Hippocampal formation (tissue), 2 donors: ENCODE measurements at regions not wholly inside any gene's neighbourhood (a gene's known extent, or its start where the extent isn't known, plus 50 kb on each side); places are given as distances from the start of the nearest gene placed in this dataset.

Source experiments
- DNase-seq, 2 donors: peaks; one replicate each; lab custom pipeline; 2025; lab: John Stamatoyannopoulos, UW

DNA sequence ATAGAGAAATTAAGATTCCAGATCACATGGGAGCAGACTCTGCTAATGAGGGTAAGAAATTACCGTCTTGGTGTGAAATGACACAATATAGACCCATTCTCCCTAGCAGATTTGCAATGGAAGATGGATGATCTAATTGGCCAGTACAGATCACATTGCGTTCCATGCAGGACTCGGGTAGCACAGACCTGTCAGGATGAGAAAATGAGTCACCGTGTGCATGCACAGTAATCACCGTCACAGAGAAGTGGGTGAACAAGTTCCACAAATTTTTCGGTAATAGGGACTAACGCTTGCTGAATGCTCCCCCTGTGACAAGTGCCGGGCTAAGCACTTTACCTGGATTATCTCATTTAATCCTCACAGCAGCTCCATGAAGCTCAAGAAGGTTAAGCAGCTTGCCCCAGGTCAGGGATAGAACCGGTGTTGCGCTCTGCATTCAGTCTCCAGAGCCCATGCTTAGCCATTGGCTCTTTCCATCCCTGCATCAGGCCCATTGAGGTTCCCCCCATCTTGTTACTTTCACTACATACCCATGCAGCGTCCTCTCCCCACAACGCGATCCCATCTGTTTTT, 375.6 kb downstream of the FBXW7 start:
- no peak for DNase-seq

GRCh38 chr4:152159773-152160172, 376.1 kb downstream of the FBXW7 start:
- DNase-seq = no peak

- no peak for DNase-seq
These were observed 377.7 kb downstream of the FBXW7 start for GRCh38 chr4:152158225-152158624.

GRCh38 chr4:152157629-152158028, 378.3 kb downstream of the FBXW7 start:
- no peak for DNase-seq

DNA sequence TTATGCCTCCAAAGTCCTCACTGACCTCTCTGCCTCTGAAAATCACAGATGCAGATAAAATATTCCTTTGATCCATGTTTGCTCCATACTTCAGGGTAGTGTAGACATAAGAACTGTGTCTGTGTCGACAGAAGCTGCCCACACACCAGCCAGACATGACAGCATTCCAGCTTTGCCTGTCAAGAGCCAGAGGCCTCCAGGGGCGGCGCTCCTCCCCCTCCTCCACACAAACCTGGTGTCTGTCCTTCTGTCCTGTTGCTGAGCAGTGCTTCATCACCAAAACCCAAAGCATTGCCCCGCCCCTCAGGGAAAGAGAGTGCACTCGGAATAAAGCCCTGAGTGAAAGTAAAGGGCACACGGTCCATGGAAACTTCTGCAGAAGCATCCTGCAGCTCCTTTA, 379.4 kb downstream of the FBXW7 start:
- DNase-seq = no peak

DNA sequence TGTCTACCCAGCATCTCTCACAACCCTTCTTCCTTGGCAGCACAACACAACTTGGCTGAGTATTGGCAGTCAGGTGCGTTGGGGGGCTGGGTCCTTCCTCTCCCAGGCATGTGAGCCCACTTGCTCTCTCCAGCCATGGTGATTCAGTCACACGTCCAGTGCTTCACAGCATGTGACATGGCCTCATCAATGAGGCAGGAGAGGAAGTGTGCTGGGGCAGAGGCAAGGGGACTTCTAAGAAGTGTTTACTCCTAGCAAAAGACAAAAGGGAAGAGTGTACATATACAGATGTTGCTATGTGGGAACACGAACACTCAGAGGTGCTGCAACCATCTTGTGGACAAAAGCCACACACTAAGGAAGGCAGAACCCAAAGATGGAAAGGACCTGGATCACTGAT, 380.8 kb downstream of the FBXW7 start:
- no peak for DNase-seq

GRCh38 chr4:152154433-152154832, 381.5 kb downstream of the FBXW7 start:
- no peak for DNase-seq

GRCh38 chr4:152153476-152154270, 382.2 kb downstream of the FBXW7 start:
- DNase-seq = no peak

DNA sequence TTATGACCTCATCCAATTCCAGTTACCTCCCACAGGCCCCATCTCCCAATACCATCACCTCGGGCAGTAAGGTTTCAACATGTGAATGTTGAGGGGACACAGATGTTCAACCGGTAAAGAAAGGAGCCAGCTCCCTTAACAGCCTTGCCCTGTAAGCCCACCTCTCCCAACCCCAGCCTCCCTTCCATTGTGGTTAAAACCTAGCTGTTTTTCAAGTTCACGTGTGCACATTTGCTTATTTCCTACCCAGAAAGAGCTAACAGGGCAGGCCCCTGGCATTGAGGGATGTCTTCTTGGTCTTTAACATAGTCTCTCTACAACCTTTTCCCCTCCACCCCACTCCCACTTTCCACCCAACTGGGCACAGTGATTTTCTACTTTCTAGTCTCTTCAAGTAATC, 385.7 kb downstream of the FBXW7 start:
- no peak for DNase-seq

DNA sequence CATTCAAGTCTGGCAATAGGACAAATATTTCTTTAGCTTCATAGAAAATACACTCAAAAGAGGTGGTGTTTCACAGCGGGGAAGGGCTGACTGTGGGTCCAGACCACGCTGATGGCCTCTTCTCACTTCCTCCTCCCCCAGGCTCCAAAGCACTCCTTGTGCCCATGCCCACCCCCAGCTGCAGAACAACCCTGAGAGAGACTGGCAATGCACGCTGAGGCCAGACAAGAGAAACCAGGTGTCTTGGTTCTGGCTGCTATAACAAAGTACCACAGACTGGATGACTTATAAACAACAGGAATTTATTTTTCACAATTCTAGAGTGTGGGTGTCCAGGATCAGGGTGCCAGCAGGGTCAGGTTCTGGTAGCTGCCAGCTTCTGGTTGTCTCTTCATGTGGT, 386.1 kb downstream of the FBXW7 start:
- no peak for DNase-seq

GRCh38 chr4:152148057-152148456, 387.2 kb upstream of the GATB start:
- DNase-seq = no peak

GRCh38 chr4:152146244-152146643, 385.4 kb upstream of the GATB start:
- DNase-seq = no peak

GRCh38 chr4:152143806-152144205, 383.0 kb upstream of the GATB start:
- no peak for DNase-seq

DNA sequence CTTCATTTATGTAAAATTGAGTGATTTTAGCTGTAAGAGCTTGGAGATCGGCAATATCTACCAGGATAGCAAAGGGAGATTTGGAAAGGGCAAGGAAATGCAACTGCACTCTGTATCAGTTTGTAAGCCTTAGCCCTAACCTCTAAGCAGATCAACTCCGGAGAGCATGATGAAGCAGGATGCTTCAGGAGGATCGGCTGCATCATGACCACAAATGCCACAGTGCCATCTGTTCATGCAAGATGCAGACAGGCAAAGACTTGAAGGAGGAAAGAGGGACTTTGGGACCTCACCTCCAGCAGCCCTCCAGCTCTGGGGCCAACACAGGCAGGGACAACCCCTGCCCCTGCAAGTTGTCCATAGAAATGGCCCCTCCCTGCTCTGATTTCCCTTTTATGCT, 377.6 kb upstream of the GATB start:
- DNase-seq = no peak

- DNase-seq = no peak
These were observed 372.0 kb upstream of the GATB start for GRCh38 chr4:152132776-152133175.

DNA sequence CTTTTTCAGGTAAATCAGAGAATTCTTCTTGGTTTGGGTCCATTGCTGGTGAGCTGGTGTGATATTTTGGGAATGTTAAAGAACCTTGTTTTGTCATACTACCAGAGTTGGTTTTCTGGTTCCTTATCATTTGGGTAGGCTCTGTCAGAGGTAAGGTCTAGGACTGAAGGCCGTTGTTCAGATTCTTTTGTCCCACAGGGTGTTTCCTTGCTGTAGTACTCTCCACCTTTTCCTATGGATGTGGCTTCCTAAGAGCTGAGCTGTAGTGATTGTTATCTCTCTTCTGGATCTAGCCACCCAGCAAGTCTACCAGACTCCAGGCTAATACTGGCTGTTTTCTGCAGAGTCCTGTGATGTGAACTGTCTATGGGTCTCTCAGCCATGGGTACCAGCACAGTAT, 367.5 kb upstream of the GATB start:
- DNase-seq = no peak

- DNase-seq = no peak
These were observed 365.4 kb upstream of the GATB start for GRCh38 chr4:152126238-152126637.

GRCh38 chr4:152118819-152119553, 358.2 kb upstream of the GATB start:
- no peak for DNase-seq

DNA sequence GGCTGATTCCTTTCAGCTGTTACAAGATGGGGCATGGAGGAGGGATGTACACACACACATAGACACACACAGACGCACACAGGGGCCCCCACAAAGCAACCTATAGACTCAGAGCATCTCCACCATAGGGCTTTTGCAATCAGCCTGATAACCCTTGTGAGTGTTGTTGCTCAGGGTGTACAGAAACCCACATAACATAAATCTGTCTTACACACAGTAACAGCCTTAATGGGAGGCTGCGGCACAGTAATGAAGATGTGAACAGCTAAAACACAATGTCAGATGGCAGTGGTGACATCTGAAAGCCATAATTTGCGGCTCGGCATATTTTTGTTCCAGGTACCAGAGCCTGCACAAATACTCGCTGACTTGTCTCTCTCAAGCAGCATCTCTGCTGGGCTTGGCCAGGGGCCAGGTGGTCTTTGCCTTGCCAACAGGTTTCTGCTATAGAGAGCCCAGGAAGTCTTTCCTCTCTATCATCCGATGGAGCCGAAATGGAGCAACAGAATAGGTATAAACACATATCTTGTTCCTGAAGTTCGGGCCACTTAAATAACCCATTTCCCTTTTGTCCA, 357.2 kb upstream of the GATB start:
- DNase-seq = no peak

- DNase-seq = no peak
These were observed 356.7 kb upstream of the GATB start for GRCh38 chr4:152117520-152117919.

GRCh38 chr4:152117054-152117453, 356.2 kb upstream of the GATB start:
- no peak for DNase-seq

- DNase-seq = no peak
These were observed 355.0 kb upstream of the GATB start for GRCh38 chr4:152115794-152116193.

GRCh38 chr4:152115118-152115517, 354.3 kb upstream of the GATB start:
- DNase-seq = no peak
